ENCODE measurements at regions not wholly inside any gene's neighbourhood (a gene's known extent, or its start where the extent isn't known, plus 50 kb on each side); places are given as distances from the start of the nearest gene placed in this dataset.
"Not testable (repeated sequence)": the region's sequence is repeated elsewhere in the genome, so short reads cannot be mapped to it uniquely, and the experiment has no call there.

- Mint-ChIP-seq H3K36me3 (no peaks in the 10 kb centered on the region), H3K27ac (no peak overlapping the region), H3K27me3 (peaks cover 7% of the 10 kb centered on the region), H3K4me3 (no peak overlapping the region), H3K4me1 (no peaks in the 10 kb centered on the region), H3K9me3 (no peaks in the 10 kb centered on the region)
- DNase-seq, result no peak
- CTCF ChIA-PET, result interaction anchor here (0.6 kb wide), 1 partner anchor 53 kb away, joined by 4 read pairs; no protein-coding TSS in a partner anchor
Observed at GRCh38 chr11:112663947-112664634, 297.1 kb upstream of the NCAM1 start.

- no peaks in the 10 kb centered on the region for H3K36me3 Mint-ChIP-seq
- H3K27me3 Mint-ChIP-seq, result peaks cover 7% of the 10 kb centered on the region
- no peak overlapping the region for H3K27ac Mint-ChIP-seq
- no peaks in the 10 kb centered on the region for H3K4me1 Mint-ChIP-seq
- CTCF ChIA-PET, result no interaction called here
- H3K4me3 Mint-ChIP-seq, result no peak overlapping the region
- no peaks in the 10 kb centered on the region for H3K9me3 Mint-ChIP-seq
- DNase-seq, result no peak
Observed at GRCh38 chr11:112665291-112665690, 295.9 kb upstream of the NCAM1 start.

- no peak overlapping the region for H3K27ac Mint-ChIP-seq
- no peaks in the 10 kb centered on the region for H3K36me3 Mint-ChIP-seq
- DNase-seq, result no peak
- no peaks in the 10 kb centered on the region for H3K9me3 Mint-ChIP-seq
- CTCF ChIA-PET, result no interaction called here
- H3K27me3 Mint-ChIP-seq, result peaks cover 7% of the 10 kb centered on the region
- no peak overlapping the region for H3K4me3 Mint-ChIP-seq
- H3K4me1 Mint-ChIP-seq, result no peaks in the 10 kb centered on the region
Observed at GRCh38 chr11:112666253-112666652, 295.0 kb upstream of the NCAM1 start.

- peaks cover 4% of the 10 kb centered on the region for H3K27me3 Mint-ChIP-seq
- no peak overlapping the region for H3K4me3 Mint-ChIP-seq
- no peaks in the 10 kb centered on the region for H3K9me3 Mint-ChIP-seq
- no peaks in the 10 kb centered on the region for H3K36me3 Mint-ChIP-seq
- CTCF ChIA-PET, result no interaction called here
- DNase-seq, result no peak
- H3K4me1 Mint-ChIP-seq, result no peaks in the 10 kb centered on the region
- H3K27ac Mint-ChIP-seq, result no peak overlapping the region
Observed at GRCh38 chr11:112670806-112671570, 290.2 kb upstream of the NCAM1 start.

GRCh38 chr11:112673401-112673800 lies 287.8 kb upstream of the NCAM1 start:
- H3K9me3 Mint-ChIP-seq, H3K4me3 Mint-ChIP-seq, H3K36me3 Mint-ChIP-seq, H3K27ac Mint-ChIP-seq, H3K4me1 Mint-ChIP-seq, DNase-seq, H3K27me3 Mint-ChIP-seq, CTCF ChIA-PET: not testable (repeated sequence)

GRCh38 chr11:112685111-112685510 lies 276.1 kb upstream of the NCAM1 start:
- no peak overlapping the region for H3K4me3 Mint-ChIP-seq
- H3K9me3 Mint-ChIP-seq, result no peaks in the 10 kb centered on the region
- peaks cover 4% of the 10 kb centered on the region for H3K27me3 Mint-ChIP-seq
- no peak for DNase-seq
- H3K4me1 Mint-ChIP-seq, result no peaks in the 10 kb centered on the region
- CTCF ChIA-PET, result no interaction called here
- H3K27ac Mint-ChIP-seq, result no peak overlapping the region
- H3K36me3 Mint-ChIP-seq, result no peaks in the 10 kb centered on the region

GRCh38 chr11:112689851-112690250 lies 271.4 kb upstream of the NCAM1 start:
- Mint-ChIP-seq H3K27ac (no peak overlapping the region), H3K4me3 (no peak overlapping the region), H3K9me3 (no peaks in the 10 kb centered on the region), H3K4me1 (no peaks in the 10 kb centered on the region), H3K27me3 (peaks cover 4% of the 10 kb centered on the region), H3K36me3 (no peaks in the 10 kb centered on the region)
- CTCF ChIA-PET, result no interaction called here
- DNase-seq, result no peak

GRCh38 chr11:112693781-112694180 lies 267.4 kb upstream of the NCAM1 start:
- Mint-ChIP-seq H3K4me1 (no peaks in the 10 kb centered on the region), H3K27me3 (peaks cover 5% of the 10 kb centered on the region), H3K27ac (no peak overlapping the region), H3K9me3 (no peaks in the 10 kb centered on the region), H3K4me3 (no peak overlapping the region), H3K36me3 (no peaks in the 10 kb centered on the region)
- no peak for DNase-seq
- CTCF ChIA-PET, result no interaction called here

- H3K9me3 Mint-ChIP-seq, result no peaks in the 10 kb centered on the region
- CTCF ChIA-PET, result no interaction called here
- H3K36me3 Mint-ChIP-seq, result no peaks in the 10 kb centered on the region
- H3K27ac Mint-ChIP-seq, result no peak overlapping the region
- H3K4me3 Mint-ChIP-seq, result no peak overlapping the region
- no peaks in the 10 kb centered on the region for H3K4me1 Mint-ChIP-seq
- peaks cover 8% of the 10 kb centered on the region for H3K27me3 Mint-ChIP-seq
- DNase-seq, result no peak
Observed at GRCh38 chr11:112694245-112694644, 267.0 kb upstream of the NCAM1 start.

GRCh38 chr11:112694813-112695212 lies 266.4 kb upstream of the NCAM1 start:
- Mint-ChIP-seq H3K4me1 (no peaks in the 10 kb centered on the region), H3K27ac (no peak overlapping the region), H3K36me3 (no peaks in the 10 kb centered on the region), H3K4me3 (no peak overlapping the region), H3K27me3 (peaks cover 7% of the 10 kb centered on the region), H3K9me3 (no peaks in the 10 kb centered on the region)
- CTCF ChIA-PET, result no interaction called here
- DNase-seq, result no peak

- CTCF ChIA-PET, result no interaction called here
- H3K4me1 Mint-ChIP-seq, result no peaks in the 10 kb centered on the region
- H3K4me3 Mint-ChIP-seq, result no peak overlapping the region
- no peak overlapping the region for H3K27ac Mint-ChIP-seq
- DNase-seq, result no peak
- H3K27me3 Mint-ChIP-seq, result peaks cover 4% of the 10 kb centered on the region
- no peaks in the 10 kb centered on the region for H3K36me3 Mint-ChIP-seq
- H3K9me3 Mint-ChIP-seq, result no peaks in the 10 kb centered on the region
Observed at GRCh38 chr11:112697391-112698178, 263.6 kb upstream of the NCAM1 start.

- Mint-ChIP-seq H3K4me1 (no peaks in the 10 kb centered on the region), H3K9me3 (no peaks in the 10 kb centered on the region), H3K27ac (no peak overlapping the region), H3K4me3 (no peak overlapping the region), H3K27me3 (peaks cover 6% of the 10 kb centered on the region), H3K36me3 (no peaks in the 10 kb centered on the region)
- CTCF ChIA-PET, result no interaction called here
- DNase-seq, result no peak
Observed at GRCh38 chr11:112705148-112705547, 256.1 kb upstream of the NCAM1 start.

- no peaks in the 10 kb centered on the region for H3K36me3 Mint-ChIP-seq
- no peak for DNase-seq
- no peaks in the 10 kb centered on the region for H3K4me1 Mint-ChIP-seq
- no peaks in the 10 kb centered on the region for H3K9me3 Mint-ChIP-seq
- H3K4me3 Mint-ChIP-seq, result no peak overlapping the region
- CTCF ChIA-PET, result no interaction called here
- H3K27ac Mint-ChIP-seq, result no peak overlapping the region
- H3K27me3 Mint-ChIP-seq, result peaks cover 6% of the 10 kb centered on the region
Observed at GRCh38 chr11:112706863-112707262, 254.4 kb upstream of the NCAM1 start.

- H3K27ac Mint-ChIP-seq, DNase-seq, H3K4me3 Mint-ChIP-seq, H3K9me3 Mint-ChIP-seq, H3K27me3 Mint-ChIP-seq, CTCF ChIA-PET, H3K36me3 Mint-ChIP-seq, H3K4me1 Mint-ChIP-seq: not testable (repeated sequence)
Observed at GRCh38 chr11:112714340-112714739, 246.9 kb upstream of the NCAM1 start.

- Mint-ChIP-seq H3K27ac (no peak overlapping the region), H3K27me3 (peaks cover 3% of the 10 kb centered on the region), H3K9me3 (no peaks in the 10 kb centered on the region), H3K4me1 (no peaks in the 10 kb centered on the region), H3K36me3 (no peaks in the 10 kb centered on the region), H3K4me3 (no peak overlapping the region)
- DNase-seq, result no peak
- CTCF ChIA-PET, result no interaction called here
Observed at GRCh38 chr11:112715056-112715455, 246.2 kb upstream of the NCAM1 start.

Measured in activated naive CD4-positive, alpha-beta T cell treated with anti-CD3 and anti-CD28 coated beads, Interleukin-2, amount 10 ng/mL, durations not matched to agents 7 days and 5 days (primary cell).